ENCODE measurements at regions not wholly inside any gene's neighbourhood (a gene's known extent, or its start where the extent isn't known, plus 50 kb on each side); places are given as distances from the start of the nearest gene placed in this dataset.

GRCh38 chr2:152227969-152228592 is 52.5 kb upstream of the STAM2 start:
- Histone ChIP-seq H3K36me3 (ENCODE audit: control insufficient read depth in 4 of 4, insufficient read depth in 4 of 4, low read length in 3 of 4) (no peaks in the 10 kb centered on the region), H3K4me1 (ENCODE audit: control extremely low read depth in 1 of 4, control insufficient read depth in 4 of 4, insufficient read depth in 4 of 4, low read length in 3 of 4) (peaks cover 0 to 7% (median 0%) of the 10 kb centered on the region in 4 experiments), H3K4me3 (ENCODE audit: control insufficient read depth in 1 of 7, extremely low read depth in 1 of 7, insufficient read depth in 4 of 7, low read depth in 2 of 7, low read length in 6 of 7) (no peak overlapping the region), H3K27ac (ENCODE audit: insufficient read depth in 1 of 2, low read depth in 1 of 2, low read length in 2 of 2, poor library complexity in 1 of 2, severe bottlenecking in 2 of 2) (no peak overlapping the region), H3K9me3 (ENCODE audit: control extremely low read depth in 1 of 5, control insufficient read depth in 4 of 5, insufficient read depth in 2 of 5, low read depth in 1 of 5, low read length in 4 of 5) (peaks cover 0 to 1% (median 0%) of the 10 kb centered on the region in 5 experiments), H3K27me3 (replicated peaks in 2 of 5; ENCODE audit: control insufficient read depth in 4 of 5, insufficient read depth in 5 of 5, low read length in 4 of 5) (no peaks in the 10 kb centered on the region)
- POLR2A ChIA-PET, result interaction anchor here (0.7 kb wide), 1 partner anchor 15 kb away, joined by 3 read pairs; no protein-coding TSS in a partner anchor
- WGBS (ENCODE audit: insufficient coverage), result 100% methylated on average over 1 of the region's 3 CpGs
- no peak for DNase-seq
- CTCF ChIA-PET, result no interaction called here

- DNase-seq, result no peak
- Histone ChIP-seq H3K4me3 (ENCODE audit: control insufficient read depth in 1 of 7, extremely low read depth in 1 of 7, insufficient read depth in 4 of 7, low read depth in 2 of 7, low read length in 6 of 7) (no peak overlapping the region), H3K9me3 (ENCODE audit: control extremely low read depth in 1 of 5, control insufficient read depth in 4 of 5, insufficient read depth in 2 of 5, low read depth in 1 of 5, low read length in 4 of 5) (peaks cover 0 to 1% (median 0%) of the 10 kb centered on the region in 5 experiments), H3K27me3 (replicated peaks in 2 of 5; ENCODE audit: control insufficient read depth in 4 of 5, insufficient read depth in 5 of 5, low read length in 4 of 5) (no peaks in the 10 kb centered on the region), H3K27ac (ENCODE audit: insufficient read depth in 1 of 2, low read depth in 1 of 2, low read length in 2 of 2, poor library complexity in 1 of 2, severe bottlenecking in 2 of 2) (no peak overlapping the region), H3K36me3 (ENCODE audit: control insufficient read depth in 4 of 4, insufficient read depth in 4 of 4, low read length in 3 of 4) (no peaks in the 10 kb centered on the region), H3K4me1 (ENCODE audit: control extremely low read depth in 1 of 4, control insufficient read depth in 4 of 4, insufficient read depth in 4 of 4, low read length in 3 of 4) (no peaks in the 10 kb centered on the region)
- CTCF ChIA-PET, result no interaction called here
- POLR2A ChIA-PET, result no interaction called here
These were observed 55.9 kb upstream of the STAM2 start for GRCh38 chr2:152231446-152231845.

- DNase-seq, result no peak
- CTCF ChIA-PET, result no interaction called here
- no peaks in the 10 kb centered on the region for H3K4me1 ChIP-seq (ENCODE audit: control extremely low read depth in 1 of 4, control insufficient read depth in 4 of 4, insufficient read depth in 4 of 4, low read length in 3 of 4)
- H3K27ac ChIP-seq (ENCODE audit: insufficient read depth in 1 of 2, low read depth in 1 of 2, low read length in 2 of 2, poor library complexity in 1 of 2, severe bottlenecking in 2 of 2), result no peak overlapping the region
- H3K27me3 ChIP-seq (replicated peaks in 2 of 5; ENCODE audit: control insufficient read depth in 4 of 5, insufficient read depth in 5 of 5, low read length in 4 of 5), result no peaks in the 10 kb centered on the region
- POLR2A ChIA-PET, result no interaction called here
- no peaks in the 10 kb centered on the region for H3K9me3 ChIP-seq (ENCODE audit: control extremely low read depth in 1 of 5, control insufficient read depth in 4 of 5, insufficient read depth in 2 of 5, low read depth in 1 of 5, low read length in 4 of 5)
- H3K36me3 ChIP-seq (ENCODE audit: control insufficient read depth in 4 of 4, insufficient read depth in 4 of 4, low read length in 3 of 4), result no peaks in the 10 kb centered on the region
- no peak overlapping the region for H3K4me3 ChIP-seq (ENCODE audit: control insufficient read depth in 1 of 7, extremely low read depth in 1 of 7, insufficient read depth in 4 of 7, low read depth in 2 of 7, low read length in 6 of 7)
These were observed 58.7 kb upstream of the STAM2 start for GRCh38 chr2:152234277-152234676.

DNA sequence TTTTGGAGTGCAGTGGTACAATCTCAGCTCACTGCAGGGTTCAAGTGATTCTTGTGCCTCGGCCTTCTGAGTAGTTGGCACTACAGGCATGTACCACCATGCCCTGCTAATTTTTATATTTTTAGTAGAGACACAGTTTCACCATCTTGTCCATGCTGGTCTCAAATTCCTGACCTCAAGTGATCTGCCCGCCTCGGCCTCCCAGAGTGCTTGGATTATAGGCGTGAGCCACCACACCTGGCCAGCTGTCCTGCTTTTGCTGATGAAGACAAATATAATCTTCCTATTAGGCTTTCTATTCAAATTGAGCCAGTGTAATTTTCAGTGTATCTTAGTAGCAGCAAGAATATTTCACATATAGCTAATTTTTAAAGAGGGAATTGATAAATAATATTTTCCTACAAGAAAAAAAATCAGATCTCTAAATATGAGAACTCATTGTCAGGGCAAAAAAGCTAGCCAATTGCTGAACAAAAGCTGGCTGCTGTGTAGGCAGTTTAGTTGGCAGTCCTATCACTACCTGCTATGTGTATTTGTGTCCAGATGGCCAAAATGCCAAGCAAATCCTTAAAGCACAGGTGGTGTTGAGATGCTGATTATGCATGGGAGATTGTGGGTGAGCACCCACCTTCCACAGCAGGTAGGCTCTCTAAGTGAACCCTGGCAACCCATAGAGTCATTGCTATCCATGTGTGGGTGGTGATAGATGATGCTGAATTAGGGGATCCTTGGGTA is 60.8 kb upstream of the STAM2 start:
- H3K9me3 ChIP-seq (ENCODE audit: control extremely low read depth in 1 of 5, control insufficient read depth in 4 of 5, insufficient read depth in 2 of 5, low read depth in 1 of 5, low read length in 4 of 5), result peaks cover 0 to 8% (median 4%) of the 10 kb centered on the region in 5 experiments
- ChIA-PET POLR2A (no interaction called here), CTCF (no interaction called here)

GRCh38 chr2:152238016-152238415 is 62.5 kb upstream of the STAM2 start:
- Histone ChIP-seq H3K9me3 (ENCODE audit: control extremely low read depth in 1 of 5, control insufficient read depth in 4 of 5, insufficient read depth in 2 of 5, low read depth in 1 of 5, low read length in 4 of 5) (peaks cover 0 to 8% (median 4%) of the 10 kb centered on the region in 5 experiments), H3K36me3 (ENCODE audit: control insufficient read depth in 4 of 4, insufficient read depth in 4 of 4, low read length in 3 of 4) (no peaks in the 10 kb centered on the region), H3K4me3 (ENCODE audit: control insufficient read depth in 1 of 7, extremely low read depth in 1 of 7, insufficient read depth in 4 of 7, low read depth in 2 of 7, low read length in 6 of 7) (no peak overlapping the region), H3K27me3 (replicated peaks in 2 of 5; ENCODE audit: control insufficient read depth in 4 of 5, insufficient read depth in 5 of 5, low read length in 4 of 5) (no peaks in the 10 kb centered on the region), H3K27ac (ENCODE audit: insufficient read depth in 1 of 2, low read depth in 1 of 2, low read length in 2 of 2, poor library complexity in 1 of 2, severe bottlenecking in 2 of 2) (no peak overlapping the region), H3K4me1 (ENCODE audit: control extremely low read depth in 1 of 4, control insufficient read depth in 4 of 4, insufficient read depth in 4 of 4, low read length in 3 of 4) (no peaks in the 10 kb centered on the region)
- POLR2A ChIA-PET, result no interaction called here
- no peak for DNase-seq
- WGBS (ENCODE audit: insufficient coverage), result 88% methylated on average over 4 of the region's 6 CpGs
- CTCF ChIA-PET, result no interaction called here

More for the DNA sequence above, 60.8 kb upstream of the STAM2 start:
- H3K36me3 ChIP-seq (ENCODE audit: control insufficient read depth in 4 of 4, insufficient read depth in 4 of 4, low read length in 3 of 4), result no peaks in the 10 kb centered on the region
- H3K4me3 ChIP-seq (ENCODE audit: control insufficient read depth in 1 of 7, extremely low read depth in 1 of 7, insufficient read depth in 4 of 7, low read depth in 2 of 7, low read length in 6 of 7), result no peak overlapping the region
- no peak overlapping the region for H3K27ac ChIP-seq (ENCODE audit: insufficient read depth in 1 of 2, low read depth in 1 of 2, low read length in 2 of 2, poor library complexity in 1 of 2, severe bottlenecking in 2 of 2)
- 100% methylated on average over 3 of the region's 4 CpGs for WGBS (ENCODE audit: insufficient coverage)
- no peak for DNase-seq
- no peaks in the 10 kb centered on the region for H3K27me3 ChIP-seq (replicated peaks in 2 of 5; ENCODE audit: control insufficient read depth in 4 of 5, insufficient read depth in 5 of 5, low read length in 4 of 5)
- no peaks in the 10 kb centered on the region for H3K4me1 ChIP-seq (ENCODE audit: control extremely low read depth in 1 of 4, control insufficient read depth in 4 of 4, insufficient read depth in 4 of 4, low read length in 3 of 4)

DNA sequence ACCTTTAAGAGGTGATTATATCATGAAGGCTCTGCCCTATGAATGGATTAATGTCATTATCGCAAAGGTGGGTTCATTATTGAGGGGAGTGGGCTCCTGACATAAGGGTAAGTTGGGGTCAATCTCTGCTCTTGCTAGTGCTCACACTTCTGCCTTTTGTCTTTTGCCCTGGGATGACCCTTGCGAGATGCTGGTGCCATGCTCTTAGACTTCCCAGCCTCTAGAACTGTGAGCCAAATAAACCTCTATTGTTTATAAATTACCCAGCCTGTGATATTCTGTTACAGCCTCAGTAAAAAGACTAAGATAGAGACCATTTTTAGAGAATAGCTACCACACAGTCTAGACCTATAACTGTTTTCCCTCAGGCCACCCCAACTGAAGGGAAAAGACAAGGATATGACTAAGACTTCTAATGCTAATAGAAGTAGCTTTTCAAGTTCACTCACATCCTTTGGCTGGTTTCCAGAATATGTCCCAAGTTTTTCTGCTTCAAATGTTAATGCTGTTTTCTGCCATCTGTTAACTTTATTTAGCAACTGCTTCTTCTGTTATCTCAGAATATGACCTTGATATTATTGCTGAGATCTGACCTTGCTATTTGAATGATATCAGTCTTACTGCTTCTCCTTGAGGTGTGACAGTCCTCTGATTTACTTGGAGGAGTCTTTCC is 65.1 kb upstream of the STAM2 start:
- Histone ChIP-seq H3K36me3 (ENCODE audit: control insufficient read depth in 4 of 4, insufficient read depth in 4 of 4, low read length in 3 of 4) (no peaks in the 10 kb centered on the region), H3K4me3 (ENCODE audit: control insufficient read depth in 1 of 7, extremely low read depth in 1 of 7, insufficient read depth in 4 of 7, low read depth in 2 of 7, low read length in 6 of 7) (no peak overlapping the region), H3K27me3 (replicated peaks in 2 of 5; ENCODE audit: control insufficient read depth in 4 of 5, insufficient read depth in 5 of 5, low read length in 4 of 5) (peaks cover 0 to 4% (median 0%) of the 10 kb centered on the region in 5 experiments), H3K9me3 (ENCODE audit: control extremely low read depth in 1 of 5, control insufficient read depth in 4 of 5, insufficient read depth in 2 of 5, low read depth in 1 of 5, low read length in 4 of 5) (peaks cover 0 to 8% (median 4%) of the 10 kb centered on the region in 5 experiments), H3K4me1 (ENCODE audit: control extremely low read depth in 1 of 4, control insufficient read depth in 4 of 4, insufficient read depth in 4 of 4, low read length in 3 of 4) (no peaks in the 10 kb centered on the region), H3K27ac (ENCODE audit: insufficient read depth in 1 of 2, low read depth in 1 of 2, low read length in 2 of 2, poor library complexity in 1 of 2, severe bottlenecking in 2 of 2) (no peak overlapping the region)
- 50% methylated on average over 2 of the region's 2 CpGs for WGBS (ENCODE audit: insufficient coverage)
- ChIA-PET POLR2A (no interaction called here), CTCF (no interaction called here)
- no peak for DNase-seq

Data from common myeloid progenitor, CD34-positive (primary cell).